RWPE1 (cell line): ENCODE measurements at regions not wholly inside any gene's neighbourhood (a gene's known extent, or its start where the extent isn't known, plus 50 kb on each side); places are given as distances from the start of the nearest gene placed in this dataset.

Experiments used
- CTCF ChIA-PET: fragments of 350-600 bp; sonication (Branson Sonifier 250); formaldehyde crosslinking; extraction: SDS; loops from one replicate; lab custom pipeline; 2021; lab: Yijun Ruan, JAX
- POLR2A ChIA-PET: fragments of 400-600 bp; formaldehyde crosslinking; extraction: SDS; loops from one replicate; lab custom pipeline; 2020; ENCODE audit warnings: antibody characterized with exemption; ENCODE audit not compliant: low non-redundant PET; lab: Yijun Ruan, JAX
- DNase-seq: peaks from one replicate; pipeline ENCODE4 v3.0.0; 2012; ENCODE audit warnings: low spot score
- H3K27ac ChIP-seq: fragments of 450-650 bp; 2 replicates; pipeline ENCODE4 v1.5.1; 2017
- TF ChIP-seq, protein P1 (sequence below): fragments of 450-650 bp; conservative IDR thresholded peaks from 2 replicates; pipeline ENCODE4 v1.5.1; 2017; ENCODE audit warnings: low read depth, mild to moderate bottlenecking

DNA sequence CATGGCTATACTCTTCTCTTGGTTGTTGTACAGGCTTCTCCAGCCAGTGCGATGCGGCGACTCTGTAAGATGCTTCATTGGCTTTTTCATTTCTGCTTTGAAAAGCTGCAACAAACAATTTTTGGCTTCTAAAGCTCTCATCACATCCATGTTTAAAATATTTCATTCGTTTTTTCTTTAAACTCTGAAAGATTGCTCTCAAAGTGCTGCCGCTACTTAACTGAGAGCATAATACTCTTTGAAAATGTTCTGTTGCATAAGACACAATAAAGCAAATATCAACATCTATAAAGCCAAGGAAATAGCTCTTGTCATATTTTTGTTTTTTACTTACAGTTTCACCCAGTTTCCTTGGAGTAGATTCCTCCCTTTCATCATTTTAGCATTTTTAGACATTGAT is 468.3 kb downstream of the TBC1D22A start:
- POLR2A ChIA-PET: no interaction called here
- H3K27ac ChIP-seq: no peak overlapping the region
- CTCF ChIA-PET: no interaction called here
- TF ChIP-seq, protein P1, sequence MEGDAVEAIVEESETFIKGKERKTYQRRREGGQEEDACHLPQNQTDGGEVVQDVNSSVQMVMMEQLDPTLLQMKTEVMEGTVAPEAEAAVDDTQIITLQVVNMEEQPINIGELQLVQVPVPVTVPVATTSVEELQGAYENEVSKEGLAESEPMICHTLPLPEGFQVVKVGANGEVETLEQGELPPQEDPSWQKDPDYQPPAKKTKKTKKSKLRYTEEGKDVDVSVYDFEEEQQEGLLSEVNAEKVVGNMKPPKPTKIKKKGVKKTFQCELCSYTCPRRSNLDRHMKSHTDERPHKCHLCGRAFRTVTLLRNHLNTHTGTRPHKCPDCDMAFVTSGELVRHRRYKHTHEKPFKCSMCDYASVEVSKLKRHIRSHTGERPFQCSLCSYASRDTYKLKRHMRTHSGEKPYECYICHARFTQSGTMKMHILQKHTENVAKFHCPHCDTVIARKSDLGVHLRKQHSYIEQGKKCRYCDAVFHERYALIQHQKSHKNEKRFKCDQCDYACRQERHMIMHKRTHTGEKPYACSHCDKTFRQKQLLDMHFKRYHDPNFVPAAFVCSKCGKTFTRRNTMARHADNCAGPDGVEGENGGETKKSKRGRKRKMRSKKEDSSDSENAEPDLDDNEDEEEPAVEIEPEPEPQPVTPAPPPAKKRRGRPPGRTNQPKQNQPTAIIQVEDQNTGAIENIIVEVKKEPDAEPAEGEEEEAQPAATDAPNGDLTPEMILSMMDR: no peak
- DNase-seq: no peak

DNA sequence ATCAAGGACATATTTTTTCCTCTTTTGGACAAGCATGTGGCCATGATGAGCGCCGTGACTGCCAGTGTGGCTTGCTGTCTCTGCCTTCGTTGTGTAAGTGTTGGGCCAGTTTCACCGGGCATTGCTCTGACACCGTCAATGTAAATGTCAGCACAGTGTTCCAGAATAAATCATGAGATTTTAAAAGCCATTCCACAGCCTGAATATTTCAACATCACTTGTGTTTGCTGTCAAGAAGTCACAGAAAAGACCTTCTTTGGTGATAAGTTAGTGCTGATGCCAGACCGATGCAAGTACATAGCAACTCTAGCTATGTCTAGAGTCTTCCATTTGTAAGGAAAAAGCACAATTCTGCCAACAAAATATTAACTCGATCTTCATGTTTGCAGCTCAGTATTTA is 467.8 kb downstream of the TBC1D22A start:
- H3K27ac ChIP-seq: no peak overlapping the region
- ChIA-PET POLR2A (no interaction called here), CTCF (no interaction called here)
- TF ChIP-seq, protein P1: no peak
- DNase-seq: no peak

DNA sequence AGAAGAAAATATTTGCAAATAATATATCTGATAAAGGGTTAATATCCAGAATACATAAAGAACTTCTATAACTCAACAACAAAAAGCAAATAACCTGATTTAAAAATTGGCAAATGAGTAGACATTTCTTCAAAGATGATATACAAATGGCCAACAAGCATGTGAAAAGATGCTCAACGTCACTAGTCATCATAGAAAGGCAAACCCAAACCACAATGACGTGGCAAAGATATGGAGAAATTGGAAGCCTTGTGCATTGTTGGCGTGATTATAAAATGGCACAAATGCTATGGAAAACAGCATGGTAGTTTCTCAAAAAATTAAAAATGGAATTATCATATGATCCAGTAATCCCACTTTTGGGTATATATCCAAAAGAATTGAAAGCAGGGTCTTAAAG is 466.3 kb downstream of the TBC1D22A start:
- ChIA-PET POLR2A (no interaction called here), CTCF (interaction anchor here (0.6 kb wide), 1 partner anchor 908 kb away, joined by 6 read pairs; no protein-coding TSS in a partner anchor)
- H3K27ac ChIP-seq: no peak overlapping the region
- DNase-seq: no peak
- TF ChIP-seq, protein P1: no peak

DNA sequence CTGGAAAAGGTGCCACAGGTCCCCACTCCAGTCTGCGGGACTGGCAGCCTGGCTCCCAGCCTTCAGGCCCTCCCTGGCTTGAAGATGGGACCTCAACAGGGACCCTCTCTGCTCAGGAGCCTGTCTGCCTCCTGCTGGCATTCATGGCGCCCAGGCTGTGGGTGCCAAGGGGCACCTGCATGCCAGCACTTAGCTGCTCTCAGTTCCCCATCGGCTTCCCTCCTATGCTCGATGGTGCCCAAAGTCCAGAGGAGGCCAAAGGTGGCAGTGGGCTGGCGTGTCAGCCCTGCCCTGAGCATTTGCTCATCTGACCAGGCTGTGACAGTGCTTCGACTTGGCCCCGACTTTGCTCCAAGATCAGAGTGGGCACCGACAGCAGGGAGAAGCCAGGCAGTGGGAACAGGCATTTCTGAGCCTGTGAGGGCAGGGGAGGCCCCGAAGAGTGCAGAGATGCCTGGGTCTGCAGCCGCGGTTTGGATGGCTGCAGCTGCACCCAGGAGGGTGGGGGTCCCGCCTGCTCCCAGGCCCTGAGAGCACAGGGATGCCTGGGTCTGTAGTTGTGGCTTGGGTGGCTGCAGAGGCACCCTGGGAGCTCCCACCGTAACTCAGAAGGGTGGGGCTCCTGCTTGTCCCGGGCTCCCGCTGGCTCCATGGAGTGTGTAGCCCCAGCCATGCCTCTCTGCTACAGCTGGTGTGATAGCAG is 463.6 kb downstream of the TBC1D22A start:
- TF ChIP-seq, protein P1: no peak
- H3K27ac ChIP-seq: no peak overlapping the region
- no peak for DNase-seq
- CTCF ChIA-PET: no interaction called here
- POLR2A ChIA-PET: no interaction called here

DNA sequence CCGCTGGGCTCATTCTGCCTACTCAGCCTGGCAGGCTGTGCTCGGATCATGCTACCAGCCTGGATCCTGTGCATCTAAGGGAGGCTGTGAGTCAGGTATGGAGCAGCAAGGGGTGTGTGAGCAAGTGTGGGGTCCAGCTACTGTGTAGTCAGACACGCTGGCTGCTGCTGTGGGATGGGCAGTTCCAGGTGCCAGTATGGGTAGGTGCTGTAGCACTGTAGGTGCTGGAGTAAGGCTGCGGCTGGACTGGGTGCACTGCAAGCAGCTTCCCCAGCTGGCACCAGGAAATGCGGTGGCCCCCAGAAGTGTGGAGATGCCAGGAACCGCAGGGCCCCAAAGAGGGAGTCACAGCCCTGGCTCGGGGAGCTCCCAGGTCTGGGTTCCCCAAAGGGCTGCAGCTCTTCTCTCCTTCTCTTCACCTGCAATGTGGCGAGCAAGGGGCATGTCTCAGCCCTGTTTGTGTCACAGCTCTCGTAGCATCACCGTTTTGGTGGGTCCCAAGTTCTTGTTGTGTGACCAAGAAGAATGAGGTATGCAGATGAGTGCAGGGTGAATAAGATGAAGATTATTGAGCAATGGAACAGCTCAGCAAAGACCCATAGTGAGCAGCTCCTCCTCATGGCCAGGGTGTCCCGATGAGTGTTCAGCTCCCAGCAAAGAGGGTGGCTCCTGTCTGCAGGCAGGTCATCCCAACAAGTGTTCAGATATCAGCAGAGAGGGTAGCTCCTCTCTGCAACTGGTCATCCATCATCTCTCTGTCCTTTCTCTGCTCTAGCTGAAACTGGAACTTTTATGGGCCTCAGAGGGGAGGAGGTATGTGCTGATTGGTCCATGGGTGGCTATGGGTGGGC is 462.9 kb downstream of the TBC1D22A start:
- no peak overlapping the region for H3K27ac ChIP-seq
- POLR2A ChIA-PET: no interaction called here
- TF ChIP-seq, protein P1: no peak
- CTCF ChIA-PET: interaction anchor here (0.9 kb wide), 1 partner anchor 12 kb away, joined by 3 read pairs; no protein-coding TSS in a partner anchor
- no peak for DNase-seq
